ENCODE measurements at regions not wholly inside any gene's neighbourhood (a gene's known extent, or its start where the extent isn't known, plus 50 kb on each side); places are given as distances from the start of the nearest gene placed in this dataset.

- TF ChIP-seq CTCF (IDR thresholded peaks at IDR 0.05) = no peak
- no peak for TF ChIP-seq POLR2A (IDR thresholded peaks at IDR 0.05)
- no peak for TF ChIP-seq POLR2AphosphoS5 (IDR thresholded peaks at IDR 0.05)
Measured at GRCh38 chr2:215888680-215889079, 124.7 kb downstream of the MREG start.
